K562 (cell line): ENCODE measurements at regions not wholly inside any gene's neighbourhood (a gene's known extent, or its start where the extent isn't known, plus 50 kb on each side); places are given as distances from the start of the nearest gene placed in this dataset.
A peak's percentile ranks its signal among the peaks of the same experiment; 100 is the strongest.

Experiments used
- E2F3 ChIP-seq: fragments of 250-450 bp; sonication (Bioruptor Pico); IDR thresholded peaks from 2 replicates; pipeline ENCODE4 v1.4.0; 2020; ENCODE audit warnings: mild to moderate bottlenecking
- HIVEP1 ChIP-seq: fragments of 250-450 bp; sonication (Bioruptor Pico); IDR thresholded peaks from 2 replicates; pipeline ENCODE4 v1.4.0; 2020; ENCODE audit warnings: mild to moderate bottlenecking
- ILK ChIP-seq: fragments of 450-650 bp; IDR thresholded peaks from 2 replicates; pipeline ENCODE4 v1.6.1; 2016; ENCODE audit warnings: missing genetic modification characterization, low read depth, mild to moderate bottlenecking, missing compliant biosample characterization, moderate library complexity, borderline replicate concordance
- MEF2D ChIP-seq: conservative IDR thresholded peaks from 2 replicates; pipeline ENCODE4 v1.6.1; 2016; ENCODE audit warnings: low read depth, missing genetic modification characterization, missing compliant biosample characterization
- NBN ChIP-seq: fragments of 450-650 bp; IDR thresholded peaks from 2 replicates; pipeline ENCODE4 v1.6.1; 2016; ENCODE audit warnings: low read depth, mild to moderate bottlenecking
- SOX6 ChIP-seq: fragments of 450-650 bp; IDR thresholded peaks from 2 replicates; pipeline ENCODE4 v1.6.1; 2014; ENCODE audit warnings: mild to moderate bottlenecking
- ZBTB17 ChIP-seq: fragments of 450-650 bp; formaldehyde crosslinking; IDR thresholded peaks from 2 replicates; pipeline ENCODE4 v1.4.0; 2020; ENCODE audit warnings: mild to moderate bottlenecking
- ZFP1 ChIP-seq: fragments of 450-650 bp; formaldehyde crosslinking; IDR thresholded peaks from 2 replicates; pipeline ENCODE4 v1.4.0; 2020; ENCODE audit warnings: mild to moderate bottlenecking, mixed read lengths
- ZNF175 ChIP-seq: fragments of 200-800 bp; sonication (Bioruptor generic); IDR thresholded peaks from 2 replicates; pipeline ENCODE4 v1.6.1; 2016; ENCODE audit warnings: low read depth, mild to moderate bottlenecking, missing genetic modification characterization, missing compliant biosample characterization
- ZNF41 ChIP-seq: fragments of 250-450 bp; sonication (Bioruptor Pico); conservative IDR thresholded peaks from 2 replicates; pipeline ENCODE4 v1.4.0; 2020; ENCODE audit warnings: mild to moderate bottlenecking
- ZNF584 ChIP-seq: fragments of 200-800 bp; sonication (Bioruptor generic); IDR thresholded peaks from 2 replicates; pipeline ENCODE4 v1.6.1; 2016; ENCODE audit warnings: low read depth, mild to moderate bottlenecking, missing genetic modification characterization, missing compliant biosample characterization
- ZNF589 ChIP-seq: fragments of 200-800 bp; sonication (Bioruptor generic); IDR thresholded peaks from 2 replicates; pipeline ENCODE4 v1.6.1; 2016; ENCODE audit warnings: low read depth, missing genetic modification characterization, missing compliant biosample characterization
- TF ChIP-seq, protein P1 (sequence below): IDR thresholded peaks from 2 replicates; pipeline ENCODE4 v1.6.1; 2011; ENCODE audit not compliant: insufficient read length; ENCODE audit errors: extremely low read depth
- TF ChIP-seq, protein P2 (sequence below), 2 experiments: fragments of 450-650 bp; formaldehyde crosslinking in 1 of 2; IDR thresholded peaks; 2 replicates each; pipeline versions ENCODE4 v1.4.0 to v1.6.1; 2014 to 2020; ENCODE audit warnings: mild to moderate bottlenecking in 2 of 2, borderline replicate concordance in 1 of 2, low read depth in 1 of 2
- TF ChIP-seq, protein P3 (sequence below): fragments of 450-650 bp; formaldehyde crosslinking; IDR thresholded peaks from 2 replicates; pipeline ENCODE4 v1.4.0; 2020; ENCODE audit warnings: mild to moderate bottlenecking, moderate library complexity
- TF ChIP-seq, protein P4 (sequence below): fragments of 250-450 bp; sonication (Bioruptor Pico); IDR thresholded peaks from 2 replicates; pipeline ENCODE4 v1.5.0; 2020; ENCODE audit warnings: mild to moderate bottlenecking

DNA sequence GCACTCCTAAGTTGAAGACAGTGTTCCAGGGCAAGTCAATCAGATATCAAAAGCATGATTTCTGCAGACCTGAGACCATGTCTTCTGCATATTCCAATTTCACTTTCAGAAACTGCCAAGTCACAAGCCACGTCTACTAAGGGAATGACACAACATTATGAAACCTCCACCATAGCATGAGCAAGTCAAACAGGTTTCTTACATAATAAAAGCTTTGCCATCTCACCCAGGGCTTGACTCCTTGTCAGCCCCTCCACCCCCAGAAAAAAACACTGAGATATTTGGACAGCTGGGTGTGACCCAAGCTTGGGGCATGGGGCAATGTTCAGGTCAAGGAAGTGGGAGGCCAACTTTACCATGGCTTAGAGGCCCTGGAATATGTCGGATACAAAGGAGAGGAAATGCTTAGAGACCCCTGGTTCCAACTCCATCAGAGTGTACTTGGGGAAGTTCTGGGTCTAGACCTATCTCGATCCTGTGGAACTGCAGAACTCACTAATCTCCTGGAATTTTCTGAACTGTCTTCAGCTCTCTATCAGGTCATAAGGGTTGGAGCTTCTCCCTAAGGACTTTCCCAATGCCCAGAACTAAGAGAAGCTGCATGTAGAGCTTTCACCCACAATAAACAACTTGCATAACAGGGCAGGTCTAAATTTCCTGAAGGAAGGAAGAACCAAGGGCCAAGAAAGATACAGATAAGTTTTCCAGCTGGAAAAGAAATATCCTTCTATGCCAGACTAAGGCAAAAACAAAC, 80.6 kb upstream of the NAMPT start (continued):
- TF ChIP-seq, protein P1, sequence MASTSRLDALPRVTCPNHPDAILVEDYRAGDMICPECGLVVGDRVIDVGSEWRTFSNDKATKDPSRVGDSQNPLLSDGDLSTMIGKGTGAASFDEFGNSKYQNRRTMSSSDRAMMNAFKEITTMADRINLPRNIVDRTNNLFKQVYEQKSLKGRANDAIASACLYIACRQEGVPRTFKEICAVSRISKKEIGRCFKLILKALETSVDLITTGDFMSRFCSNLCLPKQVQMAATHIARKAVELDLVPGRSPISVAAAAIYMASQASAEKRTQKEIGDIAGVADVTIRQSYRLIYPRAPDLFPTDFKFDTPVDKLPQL: no peak
- TF ChIP-seq ZNF584 (peak; percentile 82), ZBTB17 (CRISPR knock-in tag) (peak; percentile 27; the same call in 1 of the 2 replicates), SOX6 (peak; percentile 65; the same call in 1 of the 2 replicates), NBN (no peak), ILK (no peak), ZFP1 (CRISPR knock-in tag) (no peak), ZNF175 (CRISPR knock-in tag) (peak; percentile 95), E2F3 (CRISPR knock-in tag) (peak; percentile 54; the same call in 1 of the 2 replicates), ZNF41 (CRISPR knock-in tag) (0 out of 2 replicates have a peak, but pooled peaks have one; percentile 58), ZNF589 (CRISPR knock-in tag) (peak; percentile 90), HIVEP1 (peak; percentile 76; the same call in 1 of the 2 replicates), MEF2D (tag) (peak; percentile 63; the same call in 1 of the 2 replicates)
- TF ChIP-seq, protein P2, sequence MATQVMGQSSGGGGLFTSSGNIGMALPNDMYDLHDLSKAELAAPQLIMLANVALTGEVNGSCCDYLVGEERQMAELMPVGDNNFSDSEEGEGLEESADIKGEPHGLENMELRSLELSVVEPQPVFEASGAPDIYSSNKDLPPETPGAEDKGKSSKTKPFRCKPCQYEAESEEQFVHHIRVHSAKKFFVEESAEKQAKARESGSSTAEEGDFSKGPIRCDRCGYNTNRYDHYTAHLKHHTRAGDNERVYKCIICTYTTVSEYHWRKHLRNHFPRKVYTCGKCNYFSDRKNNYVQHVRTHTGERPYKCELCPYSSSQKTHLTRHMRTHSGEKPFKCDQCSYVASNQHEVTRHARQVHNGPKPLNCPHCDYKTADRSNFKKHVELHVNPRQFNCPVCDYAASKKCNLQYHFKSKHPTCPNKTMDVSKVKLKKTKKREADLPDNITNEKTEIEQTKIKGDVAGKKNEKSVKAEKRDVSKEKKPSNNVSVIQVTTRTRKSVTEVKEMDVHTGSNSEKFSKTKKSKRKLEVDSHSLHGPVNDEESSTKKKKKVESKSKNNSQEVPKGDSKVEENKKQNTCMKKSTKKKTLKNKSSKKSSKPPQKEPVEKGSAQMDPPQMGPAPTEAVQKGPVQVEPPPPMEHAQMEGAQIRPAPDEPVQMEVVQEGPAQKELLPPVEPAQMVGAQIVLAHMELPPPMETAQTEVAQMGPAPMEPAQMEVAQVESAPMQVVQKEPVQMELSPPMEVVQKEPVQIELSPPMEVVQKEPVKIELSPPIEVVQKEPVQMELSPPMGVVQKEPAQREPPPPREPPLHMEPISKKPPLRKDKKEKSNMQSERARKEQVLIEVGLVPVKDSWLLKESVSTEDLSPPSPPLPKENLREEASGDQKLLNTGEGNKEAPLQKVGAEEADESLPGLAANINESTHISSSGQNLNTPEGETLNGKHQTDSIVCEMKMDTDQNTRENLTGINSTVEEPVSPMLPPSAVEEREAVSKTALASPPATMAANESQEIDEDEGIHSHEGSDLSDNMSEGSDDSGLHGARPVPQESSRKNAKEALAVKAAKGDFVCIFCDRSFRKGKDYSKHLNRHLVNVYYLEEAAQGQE (IDR thresholded peaks at IDR 0.05; ENCODE audit: borderline replicate concordance): no peak
- TF ChIP-seq, protein P2 (CRISPR knock-in tag; IDR thresholded peaks at IDR 0.05; ENCODE audit: low read depth): peak; percentile 66; the same call in 1 of the 2 replicates
- TF ChIP-seq, protein P3, sequence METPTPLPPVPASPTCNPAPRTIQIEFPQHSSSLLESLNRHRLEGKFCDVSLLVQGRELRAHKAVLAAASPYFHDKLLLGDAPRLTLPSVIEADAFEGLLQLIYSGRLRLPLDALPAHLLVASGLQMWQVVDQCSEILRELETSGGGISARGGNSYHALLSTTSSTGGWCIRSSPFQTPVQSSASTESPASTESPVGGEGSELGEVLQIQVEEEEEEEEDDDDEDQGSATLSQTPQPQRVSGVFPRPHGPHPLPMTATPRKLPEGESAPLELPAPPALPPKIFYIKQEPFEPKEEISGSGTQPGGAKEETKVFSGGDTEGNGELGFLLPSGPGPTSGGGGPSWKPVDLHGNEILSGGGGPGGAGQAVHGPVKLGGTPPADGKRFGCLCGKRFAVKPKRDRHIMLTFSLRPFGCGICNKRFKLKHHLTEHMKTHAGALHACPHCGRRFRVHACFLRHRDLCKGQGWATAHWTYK (CRISPR knock-in tag): peak; percentile 63; the same call in 1 of the 2 replicates
- TF ChIP-seq, protein P4, sequence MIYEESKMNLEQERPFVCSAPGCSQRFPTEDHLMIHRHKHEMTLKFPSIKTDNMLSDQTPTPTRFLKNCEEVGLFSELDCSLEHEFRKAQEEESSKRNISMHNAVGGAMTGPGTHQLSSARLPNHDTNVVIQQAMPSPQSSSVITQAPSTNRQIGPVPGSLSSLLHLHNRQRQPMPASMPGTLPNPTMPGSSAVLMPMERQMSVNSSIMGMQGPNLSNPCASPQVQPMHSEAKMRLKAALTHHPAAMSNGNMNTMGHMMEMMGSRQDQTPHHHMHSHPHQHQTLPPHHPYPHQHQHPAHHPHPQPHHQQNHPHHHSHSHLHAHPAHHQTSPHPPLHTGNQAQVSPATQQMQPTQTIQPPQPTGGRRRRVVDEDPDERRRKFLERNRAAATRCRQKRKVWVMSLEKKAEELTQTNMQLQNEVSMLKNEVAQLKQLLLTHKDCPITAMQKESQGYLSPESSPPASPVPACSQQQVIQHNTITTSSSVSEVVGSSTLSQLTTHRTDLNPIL: peak; percentile 15; the same call in 1 of the 2 replicates
